Ectodermal cell (in vitro differentiated cells): ENCODE measurements at regions not wholly inside any gene's neighbourhood (a gene's known extent, or its start where the extent isn't known, plus 50 kb on each side); places are given as distances from the start of the nearest gene placed in this dataset.

Source experiments
- H3K27ac ChIP-seq: 2 replicates; pipeline ENCODE4 v1.7.0; 2013; ENCODE audit warnings: mild to moderate bottlenecking, low read depth, low read length; ENCODE audit not compliant: insufficient read depth, poor library complexity, severe bottlenecking
- H3K27me3 ChIP-seq: 2 replicates; pipeline ENCODE4 v1.7.0; 2013; ENCODE audit warnings: mild to moderate bottlenecking, low read length; ENCODE audit not compliant: insufficient read depth, control insufficient read depth, poor library complexity, severe bottlenecking
- H3K36me3 ChIP-seq: one replicate; pipeline ENCODE4 v1.7.0; 2013; ENCODE audit warnings: low read length; ENCODE audit not compliant: control insufficient read depth, insufficient read depth
- H3K4me1 ChIP-seq: one replicate; pipeline ENCODE4 v1.7.0; 2013; ENCODE audit warnings: low read length; ENCODE audit not compliant: control insufficient read depth, insufficient read depth
- H3K4me3 ChIP-seq: 2 replicates; pipeline ENCODE4 v1.7.0; 2013; ENCODE audit warnings: low read depth, low read length, control low read depth; ENCODE audit not compliant: insufficient read depth
- H3K9me3 ChIP-seq: 2 replicates; pipeline ENCODE4 v1.7.0; 2013; ENCODE audit warnings: mild to moderate bottlenecking, low read length, moderate library complexity; ENCODE audit not compliant: control insufficient read depth
- WGBS, 2 experiments: methylation state at CpG; one replicate each; pipeline ENCODE4 v1.1.7; 2013; ENCODE audit warnings: missing lambda C conversion rate in 2 of 2; 5-methylcytosine and 5-hydroxymethylcytosine counted together

- H3K4me1 ChIP-seq, result no peaks in the 10 kb centered on the region
- H3K36me3 ChIP-seq, result no peaks in the 10 kb centered on the region
- no peak overlapping the region for H3K27ac ChIP-seq
- H3K4me3 ChIP-seq, result no peak overlapping the region
- WGBS, 2 experiments, result 90 to 95% methylated on average over 2 of the region's 2 CpGs
- no peaks in the 10 kb centered on the region for H3K27me3 ChIP-seq
- H3K9me3 ChIP-seq, result no peaks in the 10 kb centered on the region
Observed at GRCh38 chr20:7741866-7742265, 198.4 kb downstream of the HAO1 start.

- Histone ChIP-seq H3K27ac (no peak overlapping the region), H3K9me3 (no peaks in the 10 kb centered on the region), H3K4me1 (no peaks in the 10 kb centered on the region), H3K4me3 (no peak overlapping the region), H3K36me3 (no peaks in the 10 kb centered on the region), H3K27me3 (no peaks in the 10 kb centered on the region)
- 94 to 97% methylated on average over 2 of the region's 2 CpGs for WGBS, 2 experiments
Observed at GRCh38 chr20:7742479-7742878, 197.8 kb downstream of the HAO1 start.

GRCh38 chr20:7744411-7744810 is 195.8 kb downstream of the HAO1 start:
- Histone ChIP-seq H3K27me3 (no peaks in the 10 kb centered on the region), H3K4me1 (no peaks in the 10 kb centered on the region)
- WGBS, 2 experiments, result 88 to 89% methylated on average over 1 of the region's 1 CpG

GRCh38 chr20:7748624-7749023 is 191.6 kb downstream of the HAO1 start:
- Histone ChIP-seq H3K27ac (no peak overlapping the region), H3K36me3 (no peaks in the 10 kb centered on the region), H3K4me3 (no peak overlapping the region)

More at GRCh38 chr20:7744411-7744810, 195.8 kb downstream of the HAO1 start:
- Histone ChIP-seq H3K27ac (no peak overlapping the region), H3K36me3 (no peaks in the 10 kb centered on the region), H3K4me3 (no peak overlapping the region), H3K9me3 (no peaks in the 10 kb centered on the region)

GRCh38 chr20:7754102-7754501 is 186.2 kb downstream of the HAO1 start:
- no peaks in the 10 kb centered on the region for H3K27me3 ChIP-seq
- H3K36me3 ChIP-seq, result no peaks in the 10 kb centered on the region
- H3K4me1 ChIP-seq, result no peaks in the 10 kb centered on the region
- WGBS, 2 experiments, result 88 to 93% methylated on average over 1 of the region's 1 CpG
- no peaks in the 10 kb centered on the region for H3K9me3 ChIP-seq
- no peak overlapping the region for H3K27ac ChIP-seq
- H3K4me3 ChIP-seq, result no peak overlapping the region

More at GRCh38 chr20:7748624-7749023, 191.6 kb downstream of the HAO1 start:
- Histone ChIP-seq H3K4me1 (no peaks in the 10 kb centered on the region), H3K9me3 (no peaks in the 10 kb centered on the region), H3K27me3 (no peaks in the 10 kb centered on the region)

GRCh38 chr20:7758406-7758805 is 181.9 kb downstream of the HAO1 start:
- 93 to 100% methylated on average over 1 of the region's 3 CpGs for WGBS, 2 experiments
- H3K9me3 ChIP-seq, result no peaks in the 10 kb centered on the region

GRCh38 chr20:7760247-7761031 is 179.8 kb downstream of the HAO1 start:
- 80 to 88% methylated on average over 1 of the region's 1 CpG for WGBS, 2 experiments
- H3K27ac ChIP-seq, result no peak overlapping the region
- H3K4me1 ChIP-seq, result no peaks in the 10 kb centered on the region

More at GRCh38 chr20:7758406-7758805, 181.9 kb downstream of the HAO1 start:
- no peaks in the 10 kb centered on the region for H3K27me3 ChIP-seq
- H3K27ac ChIP-seq, result no peak overlapping the region
- H3K4me3 ChIP-seq, result no peak overlapping the region
- no peaks in the 10 kb centered on the region for H3K4me1 ChIP-seq
- no peaks in the 10 kb centered on the region for H3K36me3 ChIP-seq

GRCh38 chr20:7765221-7765620 is 175.0 kb downstream of the HAO1 start:
- Histone ChIP-seq H3K4me3 (no peak overlapping the region), H3K9me3 (no peaks in the 10 kb centered on the region), H3K4me1 (no peaks in the 10 kb centered on the region), H3K27ac (no peak overlapping the region), H3K36me3 (no peaks in the 10 kb centered on the region), H3K27me3 (no peaks in the 10 kb centered on the region)
- 87 to 94% methylated on average over 2 of the region's 2 CpGs for WGBS, 2 experiments

More at GRCh38 chr20:7760247-7761031, 179.8 kb downstream of the HAO1 start:
- H3K36me3 ChIP-seq, result no peaks in the 10 kb centered on the region
- no peaks in the 10 kb centered on the region for H3K27me3 ChIP-seq
- H3K4me3 ChIP-seq, result no peak overlapping the region
- no peaks in the 10 kb centered on the region for H3K9me3 ChIP-seq

GRCh38 chr20:7770046-7770445 is 170.2 kb downstream of the HAO1 start:
- H3K36me3 ChIP-seq, result no peaks in the 10 kb centered on the region
- 63 to 80% methylated on average over 1 of the region's 2 CpGs for whole genome bisulfite sequencing, 2 experiments
- no peaks in the 10 kb centered on the region for H3K4me1 ChIP-seq
- no peaks in the 10 kb centered on the region for H3K27me3 ChIP-seq
- H3K4me3 ChIP-seq, result no peak overlapping the region
- no peaks in the 10 kb centered on the region for H3K9me3 ChIP-seq
- H3K27ac ChIP-seq, result no peak overlapping the region

GRCh38 chr20:7770578-7770977 is 169.7 kb downstream of the HAO1 start:
- Histone ChIP-seq H3K4me3 (no peak overlapping the region), H3K27ac (no peak overlapping the region), H3K27me3 (no peaks in the 10 kb centered on the region), H3K4me1 (no peaks in the 10 kb centered on the region), H3K9me3 (no peaks in the 10 kb centered on the region), H3K36me3 (no peaks in the 10 kb centered on the region)
- 94 to 100% methylated on average over 2 of the region's 2 CpGs for WGBS, 2 experiments
